NCI-H1417 treated with DMSO at 0.1 percent for 48 hours (cell line): ENCODE measurements at regions not wholly inside any gene's neighbourhood (a gene's known extent, or its start where the extent isn't known, plus 50 kb on each side); places are given as distances from the start of the nearest gene placed in this dataset.
"Not testable (repeated sequence)": the region's sequence is repeated elsewhere in the genome, so short reads cannot be mapped to it uniquely, and the experiment has no call there.

ENCODE experiments used
- DNase-seq: peaks from one replicate; lab custom pipeline; 2025; lab: John Stamatoyannopoulos, UW

GRCh38 chr3:6704817-6705216 is 156.1 kb upstream of the GRM7 start:
- DNase-seq = not testable (repeated sequence)

DNA sequence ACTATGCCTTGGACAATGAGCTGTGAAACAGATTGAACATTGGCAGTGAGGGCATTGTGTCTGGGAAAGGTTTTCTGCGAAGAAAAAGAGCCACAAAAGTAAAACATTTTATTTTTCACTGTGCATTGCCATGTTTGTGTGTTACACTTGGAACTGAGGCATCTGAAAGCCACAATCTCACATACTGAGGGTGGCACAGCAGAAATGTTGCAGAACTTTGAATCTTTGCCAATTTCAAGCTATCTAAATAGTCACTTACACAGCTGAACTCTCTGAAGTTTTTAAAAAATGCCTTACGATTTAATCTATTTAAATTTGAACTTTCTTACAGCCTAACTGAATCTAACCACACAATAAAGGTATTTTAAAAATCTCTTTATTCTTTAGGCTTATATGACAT is 154.1 kb upstream of the GRM7 start:
- no peak for DNase-seq

GRCh38 chr3:6709178-6709577 is 151.7 kb upstream of the GRM7 start:
- DNase-seq = no peak

- DNase-seq = no peak
Observed at GRCh38 chr3:6714962-6715361, 146.0 kb upstream of the GRM7 start.

- DNase-seq = no peak
Observed at GRCh38 chr3:6716420-6716819, 144.5 kb upstream of the GRM7 start.

GRCh38 chr3:6717026-6717943 is 143.6 kb upstream of the GRM7 start:
- no peak for DNase-seq

- no peak for DNase-seq
Observed at GRCh38 chr3:6719999-6720398, 140.9 kb upstream of the GRM7 start.

DNA sequence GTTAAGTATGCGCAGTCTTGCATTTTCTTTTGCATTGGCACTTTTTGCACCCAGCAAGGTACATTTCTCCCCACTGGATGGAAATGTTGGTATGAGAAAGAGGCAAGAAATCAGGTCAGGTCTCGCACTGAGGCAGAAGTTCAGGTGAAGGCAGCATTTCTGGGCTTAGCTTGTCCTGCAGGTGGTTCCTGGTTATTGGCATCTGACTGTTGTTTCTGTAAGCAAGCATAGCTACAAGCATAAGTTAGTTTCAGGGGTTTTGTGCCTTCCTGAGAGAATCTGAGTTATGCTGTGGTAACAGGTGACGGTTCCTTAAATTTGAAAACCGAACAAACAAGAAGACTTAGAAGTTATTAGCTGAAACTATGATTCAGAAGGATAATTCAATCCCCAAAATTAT is 139.4 kb upstream of the GRM7 start:
- DNase-seq = no peak

- DNase-seq = no peak
Observed at GRCh38 chr3:6723205-6723604, 137.7 kb upstream of the GRM7 start.

GRCh38 chr3:6726811-6727210 is 134.1 kb upstream of the GRM7 start:
- no peak for DNase-seq

DNA sequence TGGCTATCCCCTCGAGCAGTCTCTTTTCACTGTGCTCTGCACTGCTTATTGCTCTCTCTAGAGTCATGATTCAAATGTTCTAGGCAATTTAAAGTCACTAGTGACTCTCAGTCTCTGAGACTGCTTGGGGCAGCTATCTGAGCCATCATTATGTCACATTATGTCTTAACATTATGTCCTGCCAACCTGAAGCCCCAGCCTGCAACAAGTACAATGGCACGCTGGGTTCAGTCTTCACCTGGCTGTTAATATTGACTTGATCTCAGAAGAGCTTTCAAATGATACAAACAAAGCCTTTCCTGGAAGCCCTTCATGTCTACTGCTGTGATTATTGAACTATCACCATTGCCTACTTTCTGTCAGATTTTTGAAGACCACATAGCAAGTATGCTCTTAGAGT is 128.1 kb upstream of the GRM7 start:
- no peak for DNase-seq

DNA sequence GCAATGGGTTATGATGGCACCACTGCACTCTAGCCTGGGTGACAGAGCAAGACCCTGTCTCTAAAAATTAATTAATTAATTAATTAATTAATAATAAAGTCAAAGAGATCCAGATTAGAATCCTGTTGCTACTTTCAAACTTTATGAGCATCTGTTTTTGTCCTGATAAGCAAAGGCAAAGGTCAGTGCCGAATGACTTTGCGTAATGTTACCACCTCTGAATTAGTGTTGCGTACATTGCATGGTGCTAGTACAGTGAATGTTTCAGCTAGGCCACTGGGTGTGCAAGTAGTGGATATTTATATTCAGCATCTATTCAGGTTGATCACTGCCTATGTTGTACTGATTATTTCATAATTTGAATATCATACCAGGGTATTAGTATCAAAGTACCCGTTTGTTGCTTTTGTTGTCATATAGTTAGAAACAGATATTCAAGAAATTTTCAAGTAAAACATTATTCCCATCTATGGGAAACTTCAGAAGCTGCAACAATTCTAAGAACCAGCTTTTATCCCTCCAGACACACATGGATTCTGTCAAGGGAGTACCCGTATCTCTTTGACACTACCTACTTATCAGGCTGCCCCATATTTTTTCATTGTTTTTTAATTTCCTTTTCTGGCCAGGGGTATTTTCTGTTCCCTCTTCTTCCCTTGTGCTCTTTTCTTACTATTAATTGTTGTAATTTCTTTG is 127.1 kb upstream of the GRM7 start:
- DNase-seq = no peak

DNA sequence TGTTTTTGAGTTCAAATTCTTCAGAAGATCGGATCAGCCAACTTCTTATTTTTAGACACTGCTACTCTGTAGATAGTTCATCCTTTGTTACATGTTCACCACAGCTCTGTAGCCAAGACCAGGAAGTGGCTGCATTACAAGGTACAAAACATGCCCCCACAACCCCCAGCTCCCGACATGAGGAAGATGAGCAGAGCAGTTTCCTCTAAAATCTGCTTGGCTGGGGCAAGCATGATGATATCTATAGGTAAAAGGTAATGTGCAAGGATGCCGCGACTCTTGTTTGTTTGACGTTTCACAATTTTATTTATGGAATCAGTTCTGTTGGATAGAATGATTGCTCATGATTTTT is 126.5 kb upstream of the GRM7 start:
- DNase-seq = no peak

DNA sequence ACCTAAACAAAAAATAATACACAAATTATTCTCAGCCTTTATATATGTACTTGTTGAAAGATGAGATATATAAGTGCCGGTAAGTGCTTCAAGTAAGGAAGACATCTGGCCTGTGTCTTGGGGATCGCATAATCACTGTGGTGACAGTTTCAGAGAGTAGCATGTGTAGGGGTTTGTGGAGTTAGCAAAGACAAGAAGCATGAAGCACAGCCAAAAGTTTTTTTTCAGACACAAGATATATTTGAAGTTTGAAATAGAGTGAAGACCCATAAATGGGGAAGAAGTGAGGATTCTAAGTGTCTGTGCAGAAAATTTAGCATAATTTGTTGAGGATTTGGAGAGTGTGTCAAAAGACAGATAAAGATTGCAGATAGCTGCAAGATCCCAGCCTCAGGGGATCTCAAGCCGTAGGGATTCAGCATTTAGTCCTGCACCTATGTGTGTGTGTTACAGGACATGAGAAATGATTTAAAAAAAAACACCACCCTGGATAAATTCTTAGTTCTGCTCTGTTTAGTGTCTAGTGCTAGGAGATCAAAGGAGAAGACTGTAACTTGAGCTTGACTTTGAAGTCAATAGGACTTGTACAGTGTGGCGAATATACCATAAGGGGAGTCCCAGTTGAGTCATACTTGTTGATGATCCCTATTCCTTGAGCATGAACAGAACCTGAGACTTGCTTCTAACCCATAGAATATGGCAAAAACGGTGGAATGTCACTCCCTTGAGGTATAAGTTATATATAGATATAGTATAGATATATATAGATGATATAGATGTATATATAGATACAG is 123.9 kb upstream of the GRM7 start:
- DNase-seq = no peak

- no peak for DNase-seq
Observed at GRCh38 chr3:6737630-6738029, 123.3 kb upstream of the GRM7 start.

- no peak for DNase-seq
Observed at GRCh38 chr3:6739288-6739687, 121.6 kb upstream of the GRM7 start.

DNA sequence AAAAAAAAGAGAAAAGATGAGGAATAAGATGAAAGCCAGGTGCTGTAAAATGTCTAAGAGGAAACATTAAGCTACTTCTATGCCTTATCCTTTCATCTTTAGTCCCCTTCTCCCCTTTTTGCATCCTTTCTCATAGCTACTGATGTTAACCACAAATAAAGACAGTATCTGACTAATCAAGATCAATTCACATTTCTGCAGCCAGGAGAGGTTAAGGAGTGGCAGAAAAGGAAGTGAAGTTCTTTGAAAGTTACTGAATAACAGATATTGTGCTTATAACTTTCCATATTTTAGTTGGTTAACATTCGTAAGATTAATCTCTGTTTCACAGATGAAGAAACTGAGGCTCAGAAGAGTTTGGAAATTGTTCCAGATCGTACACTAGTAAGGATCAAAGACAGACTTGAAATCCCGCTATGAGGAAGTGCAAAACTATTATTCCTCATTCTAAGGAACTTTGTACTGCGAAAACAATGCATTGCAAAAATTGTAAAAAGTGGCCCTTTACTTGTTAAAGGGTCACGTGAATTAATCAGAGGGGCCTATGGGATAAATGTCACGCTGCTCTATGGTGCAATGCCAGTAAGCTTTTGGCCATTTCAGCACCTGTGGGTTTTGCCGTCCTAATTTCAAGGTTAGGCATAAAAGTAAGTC is 117.7 kb upstream of the GRM7 start:
- DNase-seq = no peak

GRCh38 chr3:6746443-6746842 is 114.5 kb upstream of the GRM7 start:
- DNase-seq = no peak

- no peak for DNase-seq
Observed at GRCh38 chr3:6747017-6747416, 113.9 kb upstream of the GRM7 start.

DNA sequence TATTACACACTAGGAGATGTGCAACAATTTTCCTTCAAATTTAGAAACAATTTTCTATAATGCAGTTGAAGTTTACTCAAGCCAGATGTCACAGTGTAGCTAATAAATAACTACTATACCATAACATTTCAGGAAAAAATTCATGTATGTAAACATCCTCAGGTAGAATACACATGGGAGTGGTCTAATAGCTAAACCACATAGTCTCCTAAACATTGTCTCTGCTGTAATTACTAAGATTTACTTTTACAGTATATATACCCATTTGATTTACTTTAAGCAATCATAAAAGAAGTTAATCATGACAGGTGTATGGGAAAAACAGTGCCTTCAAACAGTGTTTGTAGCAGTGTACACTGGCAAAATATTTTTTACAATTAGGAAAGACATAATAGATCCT is 110.1 kb upstream of the GRM7 start:
- no peak for DNase-seq

DNA sequence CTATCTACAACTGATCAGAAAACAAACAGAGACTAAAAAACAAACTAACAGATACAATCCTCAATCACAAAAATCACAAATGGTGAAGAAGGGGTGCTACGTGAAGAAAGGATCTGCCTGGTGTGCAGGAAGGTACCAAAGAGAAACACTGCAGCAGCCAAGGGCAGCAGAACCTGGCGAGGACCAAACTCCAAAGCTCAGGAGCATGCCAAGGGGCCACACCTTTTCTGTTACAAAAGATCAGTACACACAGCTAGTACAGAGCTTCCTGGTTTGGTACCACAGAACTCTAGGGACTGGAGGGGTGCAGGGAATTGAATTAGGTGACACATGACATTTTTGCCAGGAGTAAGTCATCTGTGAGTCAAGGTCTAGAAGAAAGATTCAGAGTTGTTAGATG is 107.4 kb upstream of the GRM7 start:
- DNase-seq = no peak
